Keratinocyte (primary cell): ENCODE measurements at regions not wholly inside any gene's neighbourhood (a gene's known extent, or its start where the extent isn't known, plus 50 kb on each side); places are given as distances from the start of the nearest gene placed in this dataset.

Source experiments
- EZH2 ChIP-seq: IDR thresholded peaks from one replicate; pipeline ENCODE4 v1.6.1; 2012; ENCODE audit warnings: inconsistent platforms, mild to moderate bottlenecking, low read length, moderate library complexity
- TF ChIP-seq, protein P1 (sequence below), 3 experiments: IDR thresholded peaks in 1 of 3; conservative IDR thresholded peaks in 1 of 3; optimal IDR thresholded peaks in 1 of 3; 2 replicates in 2 of 3; 3 replicates in 1 of 3; pipeline versions ENCODE3 to v1.5.1; 2011; ENCODE audit warnings: low read length in 3 of 3, mild to moderate bottlenecking in 3 of 3, moderate library complexity in 2 of 3, control low read depth in 1 of 3, inconsistent platforms in 1 of 3; ENCODE audit not compliant: insufficient read depth in 2 of 3; ENCODE audit errors: extremely low read depth in 1 of 3

DNA sequence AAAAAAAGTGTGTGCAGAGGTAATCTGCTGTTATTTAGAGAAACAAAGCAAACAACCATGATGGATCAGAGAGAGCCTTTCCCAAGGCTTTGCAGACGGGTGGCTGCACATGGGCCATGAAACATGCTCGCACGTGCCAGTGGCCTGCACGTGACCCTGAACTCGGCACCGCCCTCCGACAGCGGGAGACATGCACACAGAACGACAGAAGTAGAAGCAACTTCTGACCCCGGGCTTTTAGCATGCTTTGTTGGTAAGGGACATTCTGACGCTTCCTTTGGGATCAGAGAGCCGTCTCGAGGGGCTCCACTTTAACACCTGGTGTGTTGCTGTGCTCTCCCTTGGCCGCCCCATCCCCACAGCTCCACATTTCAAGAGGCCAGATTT lies 112.5 kb downstream of the KCNF1 start:
- TF ChIP-seq, protein P1, sequence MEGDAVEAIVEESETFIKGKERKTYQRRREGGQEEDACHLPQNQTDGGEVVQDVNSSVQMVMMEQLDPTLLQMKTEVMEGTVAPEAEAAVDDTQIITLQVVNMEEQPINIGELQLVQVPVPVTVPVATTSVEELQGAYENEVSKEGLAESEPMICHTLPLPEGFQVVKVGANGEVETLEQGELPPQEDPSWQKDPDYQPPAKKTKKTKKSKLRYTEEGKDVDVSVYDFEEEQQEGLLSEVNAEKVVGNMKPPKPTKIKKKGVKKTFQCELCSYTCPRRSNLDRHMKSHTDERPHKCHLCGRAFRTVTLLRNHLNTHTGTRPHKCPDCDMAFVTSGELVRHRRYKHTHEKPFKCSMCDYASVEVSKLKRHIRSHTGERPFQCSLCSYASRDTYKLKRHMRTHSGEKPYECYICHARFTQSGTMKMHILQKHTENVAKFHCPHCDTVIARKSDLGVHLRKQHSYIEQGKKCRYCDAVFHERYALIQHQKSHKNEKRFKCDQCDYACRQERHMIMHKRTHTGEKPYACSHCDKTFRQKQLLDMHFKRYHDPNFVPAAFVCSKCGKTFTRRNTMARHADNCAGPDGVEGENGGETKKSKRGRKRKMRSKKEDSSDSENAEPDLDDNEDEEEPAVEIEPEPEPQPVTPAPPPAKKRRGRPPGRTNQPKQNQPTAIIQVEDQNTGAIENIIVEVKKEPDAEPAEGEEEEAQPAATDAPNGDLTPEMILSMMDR (optimal IDR thresholded peaks at IDR 0.05 in 1 of 3, IDR thresholded peaks at IDR 0.05 in 1 of 3, conservative IDR thresholded peaks at IDR 0.05 in 1 of 3; ENCODE audit: extremely low read depth in 1 of 3, insufficient read depth in 2 of 3, low read length in 3 of 3): no peak
- no peak for TF ChIP-seq EZH2
